ENCODE measurements at regions not wholly inside any gene's neighbourhood (a gene's known extent, or its start where the extent isn't known, plus 50 kb on each side); places are given as distances from the start of the nearest gene placed in this dataset.

GRCh38 chr4:31955346-31955745 is 1235.2 kb downstream of the PCDH7 start:
- intact Hi-C loops (cut with DNase I), result no loop called here
- no peak for TF ChIP-seq CTCF (IDR thresholded peaks at IDR 0.05; ENCODE audit: borderline replicate concordance, extremely low read depth, insufficient read depth)
- Histone ChIP-seq H3K9ac (ENCODE audit: low read length in 3 of 3) (no peak overlapping the region), H3K36me3 (ENCODE audit: control insufficient read depth in 2 of 3, insufficient read depth in 3 of 3, low read length in 3 of 3) (no peaks in the 10 kb centered on the region), H3K27ac (ENCODE audit: low read depth in 2 of 2, low read length in 2 of 2) (no peak overlapping the region), H3K4me3 (ENCODE audit: low read length in 3 of 3) (no peak overlapping the region), H3K27me3 (ENCODE audit: control insufficient read depth, insufficient read depth, low read length) (no peaks in the 10 kb centered on the region), H3K9me3 (ENCODE audit: control insufficient read depth in 2 of 3, insufficient read depth in 1 of 3, low read length in 3 of 3) (no peaks in the 10 kb centered on the region), H3K4me1 (ENCODE audit: control insufficient read depth in 2 of 3, insufficient read depth in 2 of 3, low read depth in 1 of 3, low read length in 3 of 3) (no peaks in the 10 kb centered on the region)
- FAIRE-seq, result no peak
- no peak for DNase-seq

- no peak for DNase-seq
- no peak for TF ChIP-seq CTCF (IDR thresholded peaks at IDR 0.05; ENCODE audit: borderline replicate concordance, extremely low read depth, insufficient read depth)
- H3K27ac ChIP-seq (ENCODE audit: low read depth in 2 of 2, low read length in 2 of 2), result no peak overlapping the region
- H3K9ac ChIP-seq (ENCODE audit: low read length in 3 of 3), result no peak overlapping the region
- intact Hi-C loops (cut with DNase I), result no loop called here
- no peak for FAIRE-seq
- no peaks in the 10 kb centered on the region for H3K36me3 ChIP-seq (ENCODE audit: control insufficient read depth in 2 of 3, insufficient read depth in 3 of 3, low read length in 3 of 3)
- H3K27me3 ChIP-seq (ENCODE audit: control insufficient read depth, insufficient read depth, low read length), result no peaks in the 10 kb centered on the region
- no peak overlapping the region for H3K4me3 ChIP-seq (ENCODE audit: low read length in 3 of 3)
- no peaks in the 10 kb centered on the region for H3K4me1 ChIP-seq (ENCODE audit: control insufficient read depth in 2 of 3, insufficient read depth in 2 of 3, low read depth in 1 of 3, low read length in 3 of 3)
- no peaks in the 10 kb centered on the region for H3K9me3 ChIP-seq (ENCODE audit: control insufficient read depth in 2 of 3, insufficient read depth in 1 of 3, low read length in 3 of 3)
Measured at GRCh38 chr4:31959972-31960371, 1239.8 kb downstream of the PCDH7 start.

GRCh38 chr4:31964685-31965084 is 1244.5 kb downstream of the PCDH7 start:
- Histone ChIP-seq H3K27me3 (ENCODE audit: control insufficient read depth, insufficient read depth, low read length) (no peaks in the 10 kb centered on the region), H3K9ac (ENCODE audit: low read length in 3 of 3) (no peak overlapping the region), H3K4me1 (ENCODE audit: control insufficient read depth in 2 of 3, insufficient read depth in 2 of 3, low read depth in 1 of 3, low read length in 3 of 3) (no peaks in the 10 kb centered on the region), H3K4me3 (ENCODE audit: low read length in 3 of 3) (no peak overlapping the region), H3K27ac (ENCODE audit: low read depth in 2 of 2, low read length in 2 of 2) (no peak overlapping the region), H3K36me3 (ENCODE audit: control insufficient read depth in 2 of 3, insufficient read depth in 3 of 3, low read length in 3 of 3) (no peaks in the 10 kb centered on the region), H3K9me3 (ENCODE audit: control insufficient read depth in 2 of 3, insufficient read depth in 1 of 3, low read length in 3 of 3) (no peaks in the 10 kb centered on the region)
- no peak for FAIRE-seq
- DNase-seq, result no peak
- TF ChIP-seq CTCF (IDR thresholded peaks at IDR 0.05; ENCODE audit: borderline replicate concordance, extremely low read depth, insufficient read depth), result no peak
- intact Hi-C loops (cut with DNase I), result no loop called here

GRCh38 chr4:31968842-31969241 is 1248.7 kb downstream of the PCDH7 start:
- H3K9ac ChIP-seq (ENCODE audit: low read length in 3 of 3), result no peak overlapping the region
- H3K4me1 ChIP-seq (ENCODE audit: control insufficient read depth in 2 of 3, insufficient read depth in 2 of 3, low read depth in 1 of 3, low read length in 3 of 3), result no peaks in the 10 kb centered on the region
- H3K27me3 ChIP-seq (ENCODE audit: control insufficient read depth, insufficient read depth, low read length), result no peaks in the 10 kb centered on the region
- no peaks in the 10 kb centered on the region for H3K9me3 ChIP-seq (ENCODE audit: control insufficient read depth in 2 of 3, insufficient read depth in 1 of 3, low read length in 3 of 3)
- TF ChIP-seq CTCF (IDR thresholded peaks at IDR 0.05; ENCODE audit: borderline replicate concordance, extremely low read depth, insufficient read depth), result no peak
- intact Hi-C loops (cut with DNase I), result no loop called here
- no peak overlapping the region for H3K4me3 ChIP-seq (ENCODE audit: low read length in 3 of 3)
- FAIRE-seq (no peak), DNase-seq (no peak)
- no peak overlapping the region for H3K27ac ChIP-seq (ENCODE audit: low read depth in 2 of 2, low read length in 2 of 2)
- no peaks in the 10 kb centered on the region for H3K36me3 ChIP-seq (ENCODE audit: control insufficient read depth in 2 of 3, insufficient read depth in 3 of 3, low read length in 3 of 3)

Measured in kidney (tissue), 13 donors.